ENCODE measurements at regions not wholly inside any gene's neighbourhood (a gene's known extent, or its start where the extent isn't known, plus 50 kb on each side); places are given as distances from the start of the nearest gene placed in this dataset.
"Not testable (repeated sequence)": the region's sequence is repeated elsewhere in the genome, so short reads cannot be mapped to it uniquely, and the experiment has no call there.

- not testable (repeated sequence) for DNase-seq (ENCODE audit: low read depth)
Observed at GRCh38 chr1:149278156-149278555, 174.8 kb upstream of the NBPF9 start.

- not testable (repeated sequence) for DNase-seq (ENCODE audit: low read depth)
Observed at GRCh38 chr1:149279015-149279414, 175.7 kb upstream of the NBPF9 start.

GRCh38 chr1:149279512-149279911 is 176.2 kb upstream of the NBPF9 start:
- DNase-seq (ENCODE audit: low read depth): not testable (repeated sequence)

- DNase-seq (ENCODE audit: low read depth): not testable (repeated sequence)
Observed at GRCh38 chr1:149284773-149285172, 181.4 kb upstream of the NBPF9 start.

- DNase-seq (ENCODE audit: low read depth): not testable (repeated sequence)
Observed at GRCh38 chr1:149285205-149285604, 181.9 kb upstream of the NBPF9 start.

GRCh38 chr1:149285638-149286037 is 182.3 kb upstream of the NBPF9 start:
- DNase-seq (ENCODE audit: low read depth): not testable (repeated sequence)

GRCh38 chr1:149288580-149288979 is 185.2 kb upstream of the NBPF9 start:
- not testable (repeated sequence) for DNase-seq (ENCODE audit: low read depth)

- not testable (repeated sequence) for DNase-seq (ENCODE audit: low read depth)
Observed at GRCh38 chr1:149300478-149301218, 174.2 kb upstream of the NBPF19 start.

GRCh38 chr1:149301282-149301681 is 173.6 kb upstream of the NBPF19 start:
- not testable (repeated sequence) for DNase-seq (ENCODE audit: low read depth)

GRCh38 chr1:149304796-149305195 is 170.0 kb upstream of the NBPF19 start:
- DNase-seq (ENCODE audit: low read depth): not testable (repeated sequence)

GRCh38 chr1:149307640-149308039 is 167.2 kb upstream of the NBPF19 start:
- DNase-seq (ENCODE audit: low read depth): not testable (repeated sequence)

- DNase-seq (ENCODE audit: low read depth): not testable (repeated sequence)
Observed at GRCh38 chr1:149314921-149315320, 159.9 kb upstream of the NBPF19 start.

GRCh38 chr1:149320971-149321731 is 153.7 kb upstream of the NBPF19 start:
- not testable (repeated sequence) for DNase-seq (ENCODE audit: low read depth)

GRCh38 chr1:149321732-149322016 is 153.2 kb upstream of the NBPF19 start:
- DNase-seq (ENCODE audit: low read depth): not testable (repeated sequence)

GRCh38 chr1:149330081-149330335 is 144.8 kb upstream of the NBPF19 start:
- not testable (repeated sequence) for DNase-seq (ENCODE audit: low read depth)

GRCh38 chr1:149336082-149336481 is 138.8 kb upstream of the NBPF19 start:
- DNase-seq (ENCODE audit: low read depth): not testable (repeated sequence)

GRCh38 chr1:149338221-149338691 is 136.6 kb upstream of the NBPF19 start:
- not testable (repeated sequence) for DNase-seq (ENCODE audit: low read depth)

GRCh38 chr1:149338698-149339097 is 136.1 kb upstream of the NBPF19 start:
- DNase-seq (ENCODE audit: low read depth): not testable (repeated sequence)

GRCh38 chr1:149349448-149349847 is 125.4 kb upstream of the NBPF19 start:
- not testable (repeated sequence) for DNase-seq (ENCODE audit: low read depth)

GRCh38 chr1:149352205-149352604 is 122.6 kb upstream of the NBPF19 start:
- DNase-seq (ENCODE audit: low read depth): not testable (repeated sequence)

GRCh38 chr1:149354579-149354978 is 120.3 kb upstream of the NBPF19 start:
- not testable (repeated sequence) for DNase-seq (ENCODE audit: low read depth)

GRCh38 chr1:149355748-149356147 is 119.1 kb upstream of the NBPF19 start:
- DNase-seq (ENCODE audit: low read depth): not testable (repeated sequence)

GRCh38 chr1:149356152-149356551 is 118.7 kb upstream of the NBPF19 start:
- not testable (repeated sequence) for DNase-seq (ENCODE audit: low read depth)

Data from stromal cell of bone marrow (primary cell).